HEK293T (cell line): ENCODE measurements at regions not wholly inside any gene's neighbourhood (a gene's known extent, or its start where the extent isn't known, plus 50 kb on each side); places are given as distances from the start of the nearest gene placed in this dataset.

Experiments used
- CTCF ChIA-PET: fragments of 350-600 bp; formaldehyde crosslinking; extraction: SDS; loops from one replicate; lab custom pipeline; 2021; ENCODE audit warnings: antibody characterized with exemption, inconsistent platforms; lab: Yijun Ruan, JAX
- POLR2A ChIA-PET: fragments of 350-600 bp; formaldehyde crosslinking; extraction: SDS; loops from one replicate; lab custom pipeline; 2020; ENCODE audit warnings: antibody characterized with exemption, inconsistent platforms; lab: Yijun Ruan, JAX
- DNase-seq: peaks from one replicate; pipeline ENCODE4 v3.0.0; 2012; ENCODE audit warnings: mixed read lengths; ENCODE audit errors: extremely low spot score
- ARNT ChIP-seq: fragments of 450-650 bp; IDR thresholded peaks from 2 replicates; pipeline ENCODE4 v1.6.1; 2017; ENCODE audit warnings: mild to moderate bottlenecking
- BHLHE40 ChIP-seq: fragments of 450-650 bp; IDR thresholded peaks from 2 replicates; pipeline ENCODE4 v1.6.1; 2016; ENCODE audit warnings: mild to moderate bottlenecking, moderate library complexity, borderline replicate concordance
- CTBP1 ChIP-seq: fragments of 450-650 bp; IDR thresholded peaks from 2 replicates; pipeline ENCODE4 v1.6.1; 2016; ENCODE audit warnings: borderline replicate concordance
- ELF4 ChIP-seq: fragments of 450-650 bp; IDR thresholded peaks from 2 replicates; pipeline ENCODE4 v1.6.1; 2017; ENCODE audit warnings: antibody characterized with exemption
- FOXA1 ChIP-seq: fragments of 450-650 bp; IDR thresholded peaks from 2 replicates; pipeline ENCODE4 v1.6.1; 2016; ENCODE audit warnings: mild to moderate bottlenecking
- FOXK2 ChIP-seq: fragments of 450-650 bp; IDR thresholded peaks from 2 replicates; pipeline ENCODE4 v1.6.1; 2016; ENCODE audit warnings: mild to moderate bottlenecking
- FOXM1 ChIP-seq: fragments of 450-650 bp; IDR thresholded peaks from 2 replicates; pipeline ENCODE4 v1.6.1; 2017; ENCODE audit warnings: mild to moderate bottlenecking, borderline replicate concordance
- HDGF ChIP-seq: fragments of 450-650 bp; IDR thresholded peaks from 2 replicates; pipeline ENCODE4 v1.6.1; 2017; ENCODE audit warnings: antibody characterized with exemption, borderline replicate concordance
- L3MBTL2 ChIP-seq: fragments of 450-650 bp; conservative IDR thresholded peaks from 2 replicates; pipeline ENCODE4 v1.6.1; 2016; ENCODE audit warnings: mild to moderate bottlenecking
- LEF1 ChIP-seq: fragments of 450-650 bp; IDR thresholded peaks from 2 replicates; pipeline ENCODE4 v1.6.1; 2017; ENCODE audit warnings: mild to moderate bottlenecking, borderline replicate concordance
- NFRKB ChIP-seq: fragments of 450-650 bp; IDR thresholded peaks from 2 replicates; pipeline ENCODE4 v1.6.1; 2016; ENCODE audit warnings: mild to moderate bottlenecking, moderate library complexity
- PKNOX1 ChIP-seq: fragments of 450-650 bp; IDR thresholded peaks from 2 replicates; pipeline ENCODE4 v1.6.1; 2016
- SP1 ChIP-seq: fragments of 450-650 bp; IDR thresholded peaks from 2 replicates; pipeline ENCODE4 v1.6.1; 2017
- SUZ12 ChIP-seq: fragments of 450-650 bp; IDR thresholded peaks from 2 replicates; pipeline ENCODE4 v1.6.1; 2016; ENCODE audit warnings: mild to moderate bottlenecking
- TARDBP ChIP-seq: fragments of 450-650 bp; IDR thresholded peaks from 2 replicates; pipeline ENCODE4 v1.6.1; 2016
- ZNF384 ChIP-seq: fragments of 450-650 bp; IDR thresholded peaks from 2 replicates; pipeline ENCODE4 v1.6.1; 2016

DNA sequence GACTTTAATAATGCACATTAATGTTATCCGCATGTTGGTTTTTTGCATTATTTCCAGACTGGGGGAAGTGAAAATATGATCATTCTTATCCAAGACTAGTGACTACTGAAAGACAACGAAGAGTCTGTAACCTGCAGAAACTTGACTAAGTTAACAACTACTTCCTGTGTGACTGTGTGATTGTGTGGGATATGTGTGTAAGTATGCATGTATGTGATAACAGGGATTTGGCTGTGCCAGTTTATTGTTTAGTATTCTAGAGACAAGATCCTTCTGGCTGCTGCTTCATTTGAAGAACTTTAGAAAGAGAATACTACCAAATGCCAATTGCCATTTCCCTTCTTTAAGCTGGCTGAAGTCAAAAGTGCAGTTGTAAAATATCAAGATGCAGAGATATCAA is 375.7 kb upstream of the PRR16 start:
- POLR2A ChIA-PET = no interaction called here
- no peak for TF ChIP-seq HDGF
- no peak for TF ChIP-seq PKNOX1
- no peak for TF ChIP-seq FOXA1
- TF ChIP-seq ARNT = no peak
- no peak for TF ChIP-seq CTBP1
- no peak for TF ChIP-seq TARDBP
- TF ChIP-seq SUZ12 = no peak
- TF ChIP-seq FOXK2 = no peak
- no peak for TF ChIP-seq SP1
- TF ChIP-seq ZNF384 = no peak
- no peak for TF ChIP-seq NFRKB
- TF ChIP-seq BHLHE40 = no peak
- no peak for TF ChIP-seq ELF4
- no peak for TF ChIP-seq FOXM1
- TF ChIP-seq LEF1 = no peak
- no peak for TF ChIP-seq L3MBTL2
- no peak for DNase-seq
- CTCF ChIA-PET = no interaction called here

DNA sequence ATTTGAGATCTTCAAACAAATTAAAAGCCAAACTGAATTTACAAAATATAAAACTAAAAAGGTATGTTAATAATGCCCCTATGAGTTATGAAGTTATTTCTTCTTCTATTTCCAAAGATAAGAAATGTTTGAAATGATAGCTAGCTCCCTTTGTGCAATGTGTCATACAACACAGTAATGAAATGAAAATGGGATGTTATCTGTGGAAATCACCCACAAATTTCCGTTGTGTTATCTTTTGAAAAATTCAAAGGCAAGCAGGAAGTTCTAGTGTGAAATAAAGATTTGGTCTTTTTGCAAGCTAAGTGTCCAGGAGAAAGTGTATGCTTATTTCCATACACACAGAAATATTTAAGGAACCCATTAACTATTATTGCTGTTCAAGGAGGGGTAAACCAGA is 375.3 kb upstream of the PRR16 start:
- CTCF ChIA-PET = no interaction called here
- POLR2A ChIA-PET = no interaction called here
- TF ChIP-seq TARDBP = no peak
- TF ChIP-seq BHLHE40 = no peak
- no peak for TF ChIP-seq ARNT
- TF ChIP-seq LEF1 = no peak
- TF ChIP-seq L3MBTL2 = no peak
- TF ChIP-seq PKNOX1 = no peak
- no peak for TF ChIP-seq FOXM1
- TF ChIP-seq CTBP1 = no peak
- TF ChIP-seq FOXK2 = no peak
- no peak for TF ChIP-seq SP1
- TF ChIP-seq FOXA1 = no peak
- TF ChIP-seq HDGF = no peak
- TF ChIP-seq ZNF384 = no peak
- TF ChIP-seq NFRKB = no peak
- no peak for TF ChIP-seq SUZ12
- no peak for TF ChIP-seq ELF4
- DNase-seq = no peak

- DNase-seq = no peak
- no peak for TF ChIP-seq L3MBTL2
- TF ChIP-seq PKNOX1 = peak; percentile 78; the same call in 1 of the 2 replicates
- ChIA-PET POLR2A (no interaction called here), CTCF (no interaction called here)
Measured at GRCh38 chr5:120091376-120091948, 372.6 kb upstream of the PRR16 start.

DNA sequence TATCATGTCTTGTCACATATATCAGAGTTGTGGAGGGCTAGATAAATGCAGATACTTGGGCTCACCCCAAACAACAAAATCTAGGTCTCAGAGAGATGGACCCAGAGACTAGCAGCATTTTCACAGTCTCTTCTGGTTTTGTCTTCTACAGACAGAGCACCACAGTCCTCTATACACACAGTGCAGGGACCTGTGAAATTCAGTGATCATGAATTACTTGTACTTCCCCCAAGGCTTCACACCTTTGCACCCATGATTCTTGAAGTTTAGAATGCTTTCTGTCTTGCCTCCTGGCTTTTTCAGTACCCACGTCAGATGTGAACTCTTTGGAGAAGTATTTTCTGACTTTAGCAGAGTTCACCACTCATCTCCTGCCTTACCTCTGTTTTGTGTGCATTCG is 371.5 kb upstream of the PRR16 start:
- no peak for TF ChIP-seq FOXM1
- no peak for TF ChIP-seq ELF4
- TF ChIP-seq FOXK2 = no peak
- TF ChIP-seq ZNF384 = no peak
- no peak for TF ChIP-seq SP1
- no peak for TF ChIP-seq L3MBTL2
- TF ChIP-seq HDGF = no peak
- no peak for TF ChIP-seq SUZ12
- no peak for TF ChIP-seq LEF1
- TF ChIP-seq NFRKB = no peak
- no peak for TF ChIP-seq BHLHE40
- CTCF ChIA-PET = no interaction called here
- no peak for DNase-seq

DNA sequence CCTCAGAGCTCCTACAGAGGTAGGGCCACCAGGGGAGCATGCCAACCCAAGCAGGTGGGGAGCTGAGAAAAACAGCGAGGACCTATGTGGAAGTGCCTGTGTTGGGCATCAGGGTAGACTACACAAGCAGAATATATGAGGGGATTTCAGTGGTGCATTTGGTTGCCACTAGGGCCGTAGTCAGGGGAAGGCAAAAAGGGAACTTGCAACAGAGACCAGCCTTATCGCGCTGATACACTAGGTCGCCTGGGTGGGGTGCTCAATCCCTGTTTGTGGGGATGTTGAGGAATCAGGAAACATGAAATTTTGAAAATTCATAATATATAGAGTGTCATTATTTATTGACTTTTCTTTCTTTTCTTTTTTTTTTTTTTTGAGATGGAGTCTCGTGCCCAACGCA is 370.9 kb upstream of the PRR16 start:
- DNase-seq = no peak
- TF ChIP-seq ZNF384 (no peak), ELF4 (no peak), LEF1 (no peak)
- POLR2A ChIA-PET = no interaction called here
- CTCF ChIA-PET = no interaction called here

More for the DNA sequence above, 371.5 kb upstream of the PRR16 start:
- POLR2A ChIA-PET = no interaction called here

GRCh38 chr5:120096413-120096812 is 367.7 kb upstream of the PRR16 start:
- TF ChIP-seq ZNF384 (no peak), TARDBP (no peak), ARNT (no peak), BHLHE40 (no peak), ELF4 (no peak)
- ChIA-PET CTCF (no interaction called here), POLR2A (no interaction called here)
- no peak for DNase-seq

GRCh38 chr5:120098426-120098825 is 365.7 kb upstream of the PRR16 start:
- no peak for DNase-seq
- TF ChIP-seq FOXA1 (no peak), HDGF (no peak), BHLHE40 (no peak), CTBP1 (no peak), L3MBTL2 (no peak), FOXM1 (no peak), FOXK2 (no peak), ARNT (no peak), NFRKB (no peak), SUZ12 (no peak), ZNF384 (no peak), ELF4 (no peak), SP1 (no peak), PKNOX1 (no peak)
- POLR2A ChIA-PET = no interaction called here
- CTCF ChIA-PET = interaction anchor here (0.6 kb wide), 1 partner anchor 27 kb away, joined by 3 read pairs; no protein-coding TSS in a partner anchor
